ENCODE measurements at regions not wholly inside any gene's neighbourhood (a gene's known extent, or its start where the extent isn't known, plus 50 kb on each side); places are given as distances from the start of the nearest gene placed in this dataset.
"Not testable (repeated sequence)": the region's sequence is repeated elsewhere in the genome, so short reads cannot be mapped to it uniquely, and the experiment has no call there.

DNA sequence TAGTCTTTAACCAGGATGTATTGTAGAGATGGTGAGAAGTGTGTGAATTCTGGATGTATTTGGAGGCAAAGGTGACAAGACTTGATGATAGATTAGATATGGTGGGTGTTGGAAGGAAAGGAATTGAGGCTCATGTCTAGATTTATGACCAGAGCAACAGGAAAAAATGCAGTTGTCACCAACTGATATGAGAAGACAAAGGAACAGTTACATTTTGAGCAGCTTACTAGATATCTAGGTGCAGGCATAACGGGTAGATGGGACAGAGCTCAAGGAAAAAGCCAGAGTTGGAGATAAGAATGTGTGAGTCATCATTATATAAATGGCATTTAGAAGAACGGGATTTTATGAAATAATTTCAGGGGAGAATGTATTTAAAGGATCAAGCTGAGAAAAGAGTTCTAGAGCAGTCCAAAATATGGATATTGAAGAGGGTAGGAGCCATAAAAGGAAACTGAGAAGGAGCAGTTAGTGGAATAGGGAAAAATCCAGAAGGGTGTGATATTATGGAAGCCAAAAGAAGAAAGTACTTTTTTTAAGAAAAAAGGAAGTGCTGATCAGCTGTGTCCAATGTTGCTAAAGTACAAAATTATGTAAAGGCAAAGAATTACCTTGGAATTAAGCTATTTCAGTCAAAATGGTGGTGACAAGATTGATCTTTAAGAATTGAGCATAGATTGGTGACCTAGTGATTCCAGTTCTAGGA is 262.5 kb downstream of the CGGBP1 start:
- DNase-seq (ENCODE audit: low read depth in 4 of 4, low spot score in 1 of 4) = no peak

DNA sequence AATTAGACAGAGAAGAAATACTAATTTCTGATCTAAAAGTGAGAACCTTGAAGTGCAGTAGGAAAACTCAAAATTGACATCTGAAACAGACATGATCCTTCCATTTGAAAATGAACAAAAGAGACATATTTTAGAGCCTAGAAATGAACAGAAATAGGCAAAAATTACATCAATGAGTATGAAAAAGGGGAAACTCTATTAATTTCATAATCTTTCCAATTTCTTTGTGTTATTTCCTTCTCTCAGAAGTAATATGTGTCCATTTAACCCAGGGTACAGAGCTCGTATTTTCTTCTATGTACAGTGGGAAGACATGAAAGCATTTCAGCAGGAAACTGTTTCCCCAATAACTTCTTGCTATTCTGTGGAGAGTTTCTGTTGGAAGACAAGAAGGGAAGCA is 263.1 kb downstream of the CGGBP1 start:
- DNase-seq (ENCODE audit: low read depth in 4 of 4, low spot score in 1 of 4) = no peak

DNA sequence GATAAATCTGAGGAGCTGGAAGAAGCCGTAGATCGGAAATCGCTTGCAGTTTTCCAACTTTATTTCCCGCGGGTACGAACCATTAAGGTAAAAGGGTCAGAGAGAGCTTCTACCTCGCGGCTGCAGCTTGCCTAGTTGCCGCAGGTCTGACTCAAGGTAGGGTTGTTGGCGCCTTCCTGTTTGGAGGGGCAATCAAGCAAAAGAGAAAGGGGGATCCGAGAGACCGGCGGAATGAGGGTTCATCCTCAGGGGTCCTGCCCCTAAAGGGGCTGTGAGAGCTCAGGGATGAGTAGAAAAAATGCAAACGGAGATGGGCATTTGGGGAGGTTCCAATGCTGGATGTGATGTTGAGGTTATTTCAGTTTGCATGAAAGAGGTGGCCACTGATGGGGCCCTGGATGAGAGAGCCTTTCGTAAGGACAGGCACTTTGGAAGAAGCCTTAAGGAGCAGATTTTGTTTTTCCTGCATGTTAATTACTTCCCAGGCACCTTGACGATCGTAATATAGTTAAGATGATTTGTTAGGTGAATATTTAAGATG is 265.4 kb downstream of the CGGBP1 start:
- no peak for DNase-seq (ENCODE audit: low read depth in 4 of 4, low spot score in 1 of 4)

DNA sequence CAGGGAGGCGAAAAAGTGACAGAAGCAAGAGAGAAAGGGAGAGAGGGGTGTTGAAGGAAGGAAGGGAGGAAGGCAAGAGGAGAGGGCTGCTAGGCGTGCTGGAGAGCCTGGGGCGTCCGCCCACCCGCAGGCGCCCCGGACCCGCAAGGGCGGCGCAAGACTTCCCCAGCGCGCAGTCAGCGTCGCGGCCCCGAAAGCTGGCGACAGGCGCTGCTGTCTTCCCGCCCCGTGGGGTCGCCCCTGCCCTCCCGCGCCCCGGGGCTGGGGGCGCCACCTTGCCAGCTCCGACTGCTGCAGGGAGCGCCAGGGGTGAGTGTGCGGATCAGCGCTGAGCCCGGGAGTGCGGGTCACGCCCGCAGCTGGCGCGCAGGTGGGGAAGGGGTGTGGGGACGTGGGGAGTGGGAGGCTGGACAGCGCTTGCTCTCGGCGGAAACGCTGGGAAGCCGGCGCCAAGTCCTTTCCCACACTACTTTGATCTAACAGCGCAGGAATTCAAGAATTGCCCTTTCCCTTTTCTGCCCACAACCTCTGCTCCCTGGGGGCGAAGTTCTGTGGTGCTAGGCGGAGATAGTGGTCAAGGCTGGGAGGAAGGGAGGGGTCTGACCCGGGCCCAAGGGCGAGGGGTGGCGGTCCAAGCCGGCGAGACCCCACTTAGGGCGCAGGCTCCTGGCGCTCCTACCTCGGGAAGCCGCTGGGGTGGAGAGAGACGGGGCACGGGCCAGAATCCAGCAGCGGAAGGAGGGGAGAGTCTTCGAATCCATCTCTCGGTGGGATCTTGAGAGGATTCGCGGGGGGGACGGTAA is 266.1 kb downstream of the CGGBP1 start, which contains the start of gene HTR1F:
Gene HTR1F (plus strand): TSS at position 173 of the 803 bp plus-strand sequence.
- DNase-seq (ENCODE audit: low read depth in 4 of 4, low spot score in 1 of 4) = no peak

DNA sequence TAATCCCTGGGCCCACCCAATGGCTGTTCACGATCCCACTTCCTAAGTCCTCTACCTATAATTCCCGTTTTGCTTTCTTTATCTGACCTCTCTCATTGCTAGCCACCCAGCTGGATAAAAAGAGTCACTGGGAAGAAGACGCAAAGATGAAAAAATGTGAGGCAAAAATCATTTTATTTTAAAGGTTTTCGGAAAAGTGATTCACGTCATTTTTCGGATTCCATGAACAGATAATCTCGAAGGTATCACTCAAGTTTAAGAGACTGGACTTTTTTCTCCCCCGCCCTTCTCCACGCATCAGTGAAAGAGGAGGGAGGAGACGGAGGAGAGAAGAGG is 266.6 kb downstream of the CGGBP1 start:
- DNase-seq (ENCODE audit: low read depth in 4 of 4, low spot score in 1 of 4) = no peak

DNA sequence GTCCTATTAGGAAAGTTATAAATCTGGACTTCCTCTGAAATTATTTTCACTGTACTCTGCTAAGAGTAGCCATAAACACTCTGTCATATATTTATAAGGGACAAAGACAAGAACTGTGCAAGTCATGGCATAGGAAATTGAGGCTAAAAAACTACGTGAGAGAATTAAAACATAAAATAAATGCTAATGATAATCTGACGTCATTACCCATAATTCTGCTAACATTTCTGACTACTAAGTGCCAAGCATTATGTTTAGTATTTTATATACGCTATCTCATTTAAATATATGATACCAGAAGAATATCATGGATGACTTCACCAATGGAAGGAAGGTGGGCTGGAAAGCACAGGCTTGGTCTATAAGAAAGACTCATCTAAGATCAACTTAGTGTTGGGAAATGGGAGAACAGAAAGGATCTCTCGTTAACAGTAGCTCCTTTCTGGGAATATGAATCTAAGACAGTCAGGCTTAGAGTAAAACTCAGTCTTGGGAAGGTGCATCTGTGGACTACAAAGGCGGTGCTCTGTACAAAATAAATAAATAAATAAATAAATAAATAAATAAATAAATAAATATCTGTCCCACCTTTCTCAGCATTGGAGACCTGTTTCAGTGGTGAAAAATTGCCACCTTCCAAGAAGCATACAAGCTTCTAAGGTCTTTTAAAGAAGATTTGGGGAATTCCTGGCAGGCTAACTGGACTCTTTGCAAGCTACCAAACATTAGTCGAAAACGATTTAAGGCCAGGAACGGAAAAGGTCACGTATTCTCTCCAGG is 267.4 kb downstream of the CGGBP1 start:
- DNase-seq (ENCODE audit: low read depth in 4 of 4, low spot score in 1 of 4) = no peak

DNA sequence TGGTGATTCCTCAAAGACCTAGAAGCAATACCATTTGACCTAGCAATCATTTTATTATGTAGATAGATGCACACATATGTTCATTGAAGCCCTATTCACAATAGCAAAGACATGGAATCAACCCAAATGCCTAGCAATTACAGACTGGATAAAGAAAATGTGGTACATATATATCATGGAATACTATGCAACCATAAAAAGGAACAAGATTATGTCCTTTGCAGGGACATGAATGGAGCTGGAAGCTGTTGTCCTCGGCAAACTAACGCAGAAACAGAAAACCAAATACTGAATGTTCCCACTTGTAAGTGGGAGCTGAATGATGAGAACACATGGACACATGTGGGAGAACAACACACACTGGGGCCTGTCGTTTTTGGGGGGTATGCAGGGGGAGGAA is 269.8 kb downstream of the CGGBP1 start:
- not testable (repeated sequence) for DNase-seq (ENCODE audit: low read depth in 4 of 4, low spot score in 1 of 4)

DNA sequence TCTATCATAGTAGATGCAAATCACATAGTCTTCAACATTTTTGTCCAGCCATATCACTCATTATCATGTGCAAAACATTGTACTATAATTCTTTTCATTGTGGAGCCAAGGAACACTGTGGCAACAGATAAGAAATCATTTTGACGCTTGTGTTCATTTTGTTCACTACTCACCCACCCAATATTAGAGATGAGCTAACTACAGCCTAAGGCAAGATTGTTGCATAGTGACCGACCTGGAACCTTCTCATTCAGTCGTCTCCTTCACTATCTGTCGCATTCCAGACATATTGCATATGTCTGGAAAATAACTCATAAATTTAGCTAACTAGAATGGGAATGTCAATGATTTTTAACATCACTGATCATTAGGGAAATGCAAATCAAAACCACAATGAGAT is 270.3 kb downstream of the CGGBP1 start:
- DNase-seq (ENCODE audit: low read depth in 4 of 4, low spot score in 1 of 4) = no peak

DNA sequence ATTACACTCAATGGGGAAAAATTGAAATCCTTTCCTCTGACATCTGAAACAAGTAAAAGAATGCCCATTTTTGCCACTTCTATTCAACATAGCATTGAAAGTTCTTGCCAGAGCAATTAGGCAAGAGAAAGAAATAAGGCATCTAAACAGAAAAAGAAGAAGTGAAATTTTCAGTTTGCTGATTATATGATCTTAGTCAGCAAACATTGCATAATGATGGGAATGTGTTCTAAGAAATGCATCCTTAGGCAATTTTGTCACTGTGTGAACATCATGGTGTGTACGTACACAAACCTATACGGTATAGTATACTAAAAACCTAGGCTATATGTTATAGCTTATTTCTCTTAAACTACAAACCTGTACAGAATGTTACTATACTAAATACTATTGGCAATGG is 278.0 kb downstream of the CGGBP1 start:
- DNase-seq (ENCODE audit: low read depth in 4 of 4, low spot score in 1 of 4) = no peak

DNA sequence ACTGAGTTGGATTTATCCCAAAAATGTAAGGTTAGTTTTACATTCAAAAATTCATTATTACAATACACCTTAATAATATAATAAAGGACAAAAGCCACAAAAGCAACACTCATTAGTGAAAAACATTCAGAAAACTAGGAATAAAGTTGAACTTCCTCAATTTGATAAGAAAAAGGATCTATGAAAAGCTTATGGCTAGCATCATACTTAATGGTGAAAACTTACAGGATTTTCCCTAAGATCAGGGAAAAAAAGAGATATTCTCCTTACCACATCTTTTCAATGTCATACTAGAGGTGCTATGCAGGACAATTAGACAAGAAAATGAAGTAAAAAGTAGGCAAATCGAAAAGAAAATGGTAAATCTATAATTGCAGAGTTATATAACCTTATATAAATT is 279.9 kb downstream of the CGGBP1 start:
- no peak for DNase-seq (ENCODE audit: low read depth in 4 of 4, low spot score in 1 of 4)

DNA sequence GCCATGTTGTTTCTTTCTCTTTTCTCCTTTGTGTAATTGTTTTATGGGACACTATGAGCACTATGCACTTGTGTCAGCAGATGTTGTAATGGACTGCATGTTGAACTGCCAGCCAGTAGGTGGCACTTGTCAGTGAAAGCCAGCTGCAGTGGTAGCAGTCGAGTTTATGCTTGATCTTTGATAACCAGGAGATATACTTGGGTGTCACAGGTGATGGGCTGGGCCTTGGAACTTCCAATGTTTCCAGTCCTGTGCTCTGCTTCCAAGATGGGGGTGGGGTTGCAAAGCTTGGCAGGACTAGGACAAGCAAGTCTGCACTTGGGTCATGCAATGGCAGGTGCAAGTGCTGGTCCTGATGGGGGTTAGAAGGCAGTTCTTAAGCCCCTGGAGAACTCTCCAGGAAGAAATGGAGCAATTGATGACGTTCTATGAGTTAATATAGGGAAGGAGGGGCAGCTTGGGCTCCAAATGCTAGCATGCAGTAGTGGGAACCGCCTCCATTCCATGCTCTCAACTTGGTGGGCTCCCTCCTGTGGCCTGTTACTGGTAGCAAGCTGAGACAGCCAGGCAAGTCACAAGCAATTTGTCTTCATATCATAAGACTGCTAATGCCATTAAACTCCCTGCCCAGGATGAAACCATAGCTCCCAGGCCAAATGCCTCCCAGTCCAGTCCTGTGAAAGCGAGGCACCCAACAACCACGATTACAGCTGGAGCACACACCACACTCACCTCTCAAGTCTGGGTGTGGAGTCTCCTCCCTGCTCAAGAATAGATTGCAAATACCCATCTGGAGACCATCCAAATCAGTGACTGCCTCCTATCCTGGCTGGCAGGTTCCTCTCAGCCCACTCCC is 287.2 kb downstream of the CGGBP1 start:
- no peak for DNase-seq (ENCODE audit: low read depth in 4 of 4, low spot score in 1 of 4)

DNA sequence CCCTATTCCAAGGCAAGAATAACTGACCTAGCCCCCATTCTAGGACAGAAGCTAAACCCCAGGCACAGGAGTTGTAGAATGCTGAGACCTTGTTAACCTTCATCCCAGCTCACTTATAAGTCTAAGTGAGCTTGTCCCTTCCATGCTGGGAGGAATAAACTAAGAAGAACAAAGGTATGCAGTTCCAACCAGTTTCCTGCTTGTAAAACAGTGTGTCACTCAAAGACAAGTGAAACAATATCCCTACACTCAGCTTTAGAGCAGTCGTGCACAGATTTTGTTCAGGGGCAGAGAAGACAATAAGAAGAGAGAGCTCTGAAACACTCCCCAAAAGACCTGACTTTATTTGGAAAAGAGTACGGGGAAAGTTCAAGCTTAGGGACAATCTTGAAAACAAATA is 292.1 kb downstream of the CGGBP1 start:
- DNase-seq (ENCODE audit: low read depth in 4 of 4, low spot score in 1 of 4) = no peak

DNA sequence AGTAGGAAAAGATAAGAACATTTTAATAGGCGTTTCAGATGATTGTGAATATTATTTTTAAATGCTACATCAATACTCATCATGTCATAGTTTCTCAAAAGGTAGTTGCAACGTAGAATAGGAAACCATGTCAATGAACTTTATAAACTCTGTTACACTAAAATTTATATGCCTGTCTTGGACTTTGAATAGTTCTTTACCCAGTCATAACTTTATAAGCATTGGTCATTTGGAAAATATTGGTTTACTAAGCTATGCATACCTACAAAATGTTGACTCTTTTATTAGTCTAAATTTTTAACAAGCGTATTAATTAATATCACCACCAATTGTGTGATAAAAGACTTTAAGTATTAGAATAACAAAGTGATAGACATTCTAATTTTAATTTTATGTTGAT is 293.5 kb downstream of the CGGBP1 start:
- no peak for DNase-seq (ENCODE audit: low read depth in 4 of 4, low spot score in 1 of 4)

DNA sequence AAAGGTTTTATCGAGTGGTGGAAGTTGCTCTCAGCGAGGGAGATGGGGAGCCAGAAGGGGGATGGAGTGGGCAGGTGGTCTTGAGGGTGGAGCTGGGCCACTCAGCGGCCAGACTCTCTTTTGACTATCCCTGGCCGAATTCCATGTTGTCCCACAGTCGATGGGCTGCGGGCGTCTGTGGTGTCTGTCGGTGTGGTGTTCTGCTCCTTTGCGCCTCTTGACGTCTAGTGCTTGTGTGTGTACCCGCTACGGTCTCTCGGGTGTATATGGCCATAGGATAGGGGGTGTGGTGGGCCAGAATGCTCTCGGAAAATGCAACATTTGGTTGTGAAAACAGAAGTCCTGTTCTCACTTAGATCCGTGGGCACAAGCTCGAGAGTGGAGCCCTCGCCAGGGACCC is 297.0 kb downstream of the CGGBP1 start:
- DNase-seq (ENCODE audit: low read depth in 4 of 4, low spot score in 1 of 4) = no peak

DNA sequence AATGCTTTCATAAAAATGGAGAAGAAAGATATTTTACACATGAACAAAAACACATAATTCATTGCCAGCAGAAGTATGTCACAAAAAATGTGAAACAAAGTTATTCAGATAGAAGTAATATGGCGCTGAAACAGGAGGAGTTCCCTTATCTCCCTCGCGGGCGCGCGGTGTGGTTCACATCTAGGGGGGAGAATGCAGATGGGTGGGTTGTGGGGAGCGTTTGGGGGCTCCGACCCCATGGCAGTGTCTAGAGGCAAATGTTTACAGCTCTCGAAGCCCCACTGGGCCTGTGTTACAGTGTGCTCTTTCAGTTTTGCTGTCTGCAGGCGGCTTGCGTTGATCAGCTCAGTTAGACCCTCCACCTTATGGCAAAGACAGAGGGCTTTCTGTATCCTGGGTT is 297.5 kb downstream of the CGGBP1 start:
- no peak for DNase-seq (ENCODE audit: low read depth in 4 of 4, low spot score in 1 of 4)

DNA sequence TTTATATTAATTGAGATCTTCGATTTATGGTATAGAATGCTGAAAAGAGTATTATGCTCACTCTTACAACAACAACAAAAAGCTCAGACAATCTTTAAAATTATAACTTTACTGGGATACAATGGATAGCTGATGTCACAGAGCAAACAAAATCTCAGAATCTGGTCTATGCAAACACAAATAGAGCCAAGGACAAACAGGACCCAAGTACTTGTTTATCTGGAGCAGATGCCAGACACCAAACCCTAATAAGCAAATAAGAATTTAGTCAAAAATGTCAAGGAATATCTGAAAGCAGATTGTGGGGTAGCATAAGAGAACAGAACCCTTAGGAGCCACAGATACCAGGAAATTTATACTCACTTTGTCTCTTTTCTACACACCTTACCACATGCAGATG is 302.2 kb downstream of the CGGBP1 start:
- no peak for DNase-seq (ENCODE audit: low read depth in 4 of 4, low spot score in 1 of 4)

DNA sequence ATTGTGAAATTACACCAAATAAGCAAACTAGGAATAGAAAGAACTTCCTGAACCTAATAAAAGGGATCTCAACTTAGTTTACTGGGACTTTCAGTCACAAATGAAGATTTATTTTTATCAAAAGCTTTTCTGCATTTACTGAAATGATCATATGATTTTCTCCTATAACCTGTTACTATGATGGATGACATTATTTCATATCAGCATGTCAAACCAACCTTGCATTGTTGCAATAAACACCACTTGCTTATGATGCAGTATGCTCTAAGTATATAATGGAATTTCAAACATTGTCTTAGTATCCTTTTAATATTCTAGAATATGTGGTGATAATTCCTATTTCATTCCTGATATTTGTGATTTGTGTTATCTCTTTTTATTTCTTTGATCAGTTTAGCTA is 303.0 kb downstream of the CGGBP1 start:
- no peak for DNase-seq (ENCODE audit: low read depth in 4 of 4, low spot score in 1 of 4)

DNA sequence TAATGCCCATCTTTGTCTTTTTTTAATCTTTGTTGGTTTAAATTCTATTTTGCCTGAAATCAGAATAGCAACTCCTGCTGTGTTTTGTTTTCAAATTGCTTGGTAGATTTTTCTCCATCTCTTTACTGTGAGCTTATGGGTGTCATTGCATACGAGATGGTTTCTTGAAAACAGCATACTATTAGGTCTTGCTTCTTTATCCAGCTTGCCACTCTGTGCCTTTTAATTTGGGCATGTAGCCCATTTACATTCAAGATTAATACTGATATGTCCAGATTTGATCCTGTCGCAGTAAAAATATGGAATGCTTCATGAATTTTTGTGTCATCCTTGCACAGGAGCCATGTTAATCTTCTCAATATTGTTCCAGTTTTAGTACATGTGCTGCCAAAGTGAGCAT is 316.6 kb downstream of the CGGBP1 start:
- DNase-seq (ENCODE audit: low read depth in 4 of 4, low spot score in 1 of 4) = no peak

DNA sequence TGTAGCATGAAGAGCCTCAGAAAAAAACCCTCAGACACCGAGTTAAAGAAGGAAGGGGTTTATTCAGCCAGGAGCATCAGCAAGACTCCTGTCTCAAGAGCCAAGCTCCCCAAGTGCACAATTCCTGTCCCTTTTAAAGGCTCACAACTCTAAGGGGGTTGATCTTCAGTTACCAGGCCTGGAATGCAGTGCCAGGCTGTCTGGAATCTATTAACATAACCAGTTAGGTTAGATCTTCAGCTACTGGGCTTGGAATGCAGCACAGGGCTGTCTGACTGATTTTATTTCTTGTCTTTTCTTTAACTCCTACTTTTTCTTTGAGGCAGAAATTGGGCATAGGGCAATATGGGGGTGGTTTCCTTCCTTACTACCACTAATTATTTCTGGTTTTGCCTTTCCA is 317.9 kb downstream of the CGGBP1 start:
- DNase-seq (ENCODE audit: low read depth in 4 of 4, low spot score in 1 of 4) = not testable (repeated sequence)

DNA sequence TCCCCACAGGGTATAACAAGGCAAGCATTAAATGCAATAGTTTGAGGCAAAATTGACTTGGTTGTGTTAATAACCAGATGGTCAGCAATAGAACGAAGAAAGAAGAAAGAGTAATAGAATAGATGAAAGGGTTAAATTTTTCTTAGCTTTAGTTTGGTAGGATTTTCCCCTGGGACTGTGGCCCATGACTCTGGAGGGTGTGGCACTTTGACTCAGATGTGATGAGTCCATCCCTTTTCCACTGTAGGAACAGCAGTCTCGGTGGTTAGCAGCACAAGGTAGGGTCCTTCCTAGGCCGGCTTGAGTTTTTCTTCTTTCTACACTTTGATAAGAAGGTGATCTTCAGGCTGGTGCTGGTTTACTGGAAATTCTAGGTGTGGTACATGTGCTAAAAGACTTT is 321.0 kb downstream of the CGGBP1 start:
- DNase-seq (ENCODE audit: low read depth in 4 of 4, low spot score in 1 of 4) = not testable (repeated sequence)

Measured in stimulated activated CD4-positive, alpha-beta T cell treated with anti-CD3 and anti-CD28 coated beads, Interleukin-1b, Interleukin-23, amount 100 ng/mL, for 24 hours (primary cell).